Keratinocyte (primary cell): ENCODE measurements at regions not wholly inside any gene's neighbourhood (a gene's known extent, or its start where the extent isn't known, plus 50 kb on each side); places are given as distances from the start of the nearest gene placed in this dataset.

Experiments
- DNase-seq: peaks from one replicate; pipeline ENCODE4 v3.0.0-alpha.2; 2011; ENCODE audit warnings: low read depth, missing footprints, low spot score
- FAIRE-seq: peaks from 2 replicates; lab custom pipeline; 2011; peaks lifted over from hg19 to GRCh38; lab: Jason Lieb, UNC
- H2AFZ ChIP-seq: 2 replicates; pipeline ENCODE4 v1.6.0; 2012; ENCODE audit warnings: low read length, control low read depth, inconsistent platforms; ENCODE audit not compliant: control insufficient read depth
- H3K27ac ChIP-seq: 2 replicates; pipeline ENCODE4 v1.5.1; 2011; ENCODE audit warnings: low read length; ENCODE audit not compliant: control insufficient read depth, insufficient read depth
- H3K27me3 ChIP-seq: 3 replicates; pipeline ENCODE4 v1.6.0; 2011; ENCODE audit warnings: low read length; ENCODE audit not compliant: control insufficient read depth, insufficient read depth; ENCODE audit errors: extremely low read depth
- H3K36me3 ChIP-seq, 2 experiments: 2 replicates in 1 of 2; 3 replicates in 1 of 2; pipeline ENCODE4 v1.5.1; 2011; ENCODE audit warnings: low read length in 2 of 2, mild to moderate bottlenecking in 1 of 2; ENCODE audit not compliant: control insufficient read depth in 2 of 2, insufficient read depth in 2 of 2; ENCODE audit errors: extremely low read depth in 1 of 2
- H3K4me1 ChIP-seq: 3 replicates; pipeline ENCODE4 v1.5.1; 2011; ENCODE audit warnings: low read length; ENCODE audit not compliant: control insufficient read depth, insufficient read depth; ENCODE audit errors: extremely low read depth
- H3K4me2 ChIP-seq: 3 replicates; pipeline ENCODE4 v1.6.0; 2011; ENCODE audit warnings: low read depth, low read length; ENCODE audit not compliant: control insufficient read depth, insufficient read depth; ENCODE audit errors: extremely low read depth
- H3K4me3 ChIP-seq, 3 experiments: fragments of 200-600 bp in 1 of 3; sonication (generic) in 1 of 3; 2 replicates in 2 of 3; 3 replicates in 1 of 3; pipeline ENCODE4 v1.5.1; 2011 to 2016; ENCODE audit warnings: low read length in 3 of 3, mild to moderate bottlenecking in 3 of 3, control low read depth in 2 of 3, inconsistent platforms in 1 of 3, low read depth in 1 of 3, mixed read lengths in 1 of 3, mixed run types in 1 of 3, moderate library complexity in 1 of 3; ENCODE audit not compliant: control insufficient read depth in 2 of 3, insufficient read depth in 2 of 3; ENCODE audit errors: extremely low read depth in 1 of 3
- H3K79me2 ChIP-seq: 2 replicates; pipeline ENCODE4 v1.6.0; 2012; ENCODE audit warnings: low read length; ENCODE audit not compliant: control insufficient read depth, insufficient read depth
- H3K9ac ChIP-seq: 3 replicates; pipeline ENCODE4 v1.6.0; 2011; ENCODE audit warnings: low read length; ENCODE audit not compliant: control insufficient read depth, insufficient read depth; ENCODE audit errors: extremely low read depth
- H3K9me1 ChIP-seq: 3 replicates; pipeline ENCODE4 v1.6.0; 2011; ENCODE audit warnings: low read length; ENCODE audit not compliant: control insufficient read depth, insufficient read depth; ENCODE audit errors: extremely low read depth
- H3K9me3 ChIP-seq: 2 replicates; pipeline ENCODE4 v1.5.1; 2012; ENCODE audit warnings: low read depth, low read length; ENCODE audit not compliant: control insufficient read depth
- H4K20me1 ChIP-seq: 3 replicates; pipeline ENCODE4 v1.6.0; 2011; ENCODE audit warnings: low read length; ENCODE audit not compliant: control insufficient read depth, insufficient read depth; ENCODE audit errors: extremely low read depth
- CTCF ChIP-seq, 3 experiments: IDR thresholded peaks in 1 of 3; conservative IDR thresholded peaks in 1 of 3; optimal IDR thresholded peaks in 1 of 3; 2 replicates in 2 of 3; 3 replicates in 1 of 3; pipeline versions ENCODE3 to v1.5.1; 2011; ENCODE audit warnings: low read length in 3 of 3, mild to moderate bottlenecking in 3 of 3, moderate library complexity in 2 of 3, control low read depth in 1 of 3, inconsistent platforms in 1 of 3; ENCODE audit not compliant: insufficient read depth in 2 of 3; ENCODE audit errors: extremely low read depth in 1 of 3
- EZH2 ChIP-seq: IDR thresholded peaks from one replicate; pipeline ENCODE4 v1.6.1; 2012; ENCODE audit warnings: inconsistent platforms, mild to moderate bottlenecking, low read length, moderate library complexity
- dilution Hi-C: fragments of 300-500 bp; cut with MboI; formaldehyde crosslinking; loops from one replicate; pipeline ENCODE4 v1.7.0; 2020; ENCODE audit warnings: low sequenced_read_pairs; ENCODE audit not compliant: extremely low pct_ligation_motif_present

GRCh38 chr1:36657826-36658225 lies 175.1 kb upstream of the CSF3R start:
- Histone ChIP-seq H3K9ac (no peak overlapping the region), H4K20me1 (no peaks in the 10 kb centered on the region), H3K36me3 (no peaks in the 10 kb centered on the region), H3K4me2 (no peak overlapping the region), H3K27me3 (no peaks in the 10 kb centered on the region), H3K27ac (no peak overlapping the region), H2AFZ (no peak overlapping the region), H3K9me3 (no peaks in the 10 kb centered on the region), H3K9me1 (no peaks in the 10 kb centered on the region), H3K4me3 (no peak overlapping the region), H3K79me2 (no peaks in the 10 kb centered on the region), H3K4me1 (no peaks in the 10 kb centered on the region)
- TF ChIP-seq CTCF (optimal IDR thresholded peaks at IDR 0.05 in 1 of 3, IDR thresholded peaks at IDR 0.05 in 1 of 3, conservative IDR thresholded peaks at IDR 0.05 in 1 of 3; ENCODE audit: extremely low read depth in 1 of 3, insufficient read depth in 2 of 3, low read length in 3 of 3) (no peak), EZH2 (no peak)
- DNase-seq (no peak), FAIRE-seq (no peak)
- dilution Hi-C loops, result no loop called here

- Histone ChIP-seq H2AFZ (no peak overlapping the region), H4K20me1 (no peaks in the 10 kb centered on the region), H3K36me3 (no peaks in the 10 kb centered on the region), H3K4me2 (no peak overlapping the region), H3K4me3 (no peak overlapping the region), H3K27me3 (no peaks in the 10 kb centered on the region), H3K4me1 (no peaks in the 10 kb centered on the region), H3K9ac (no peak overlapping the region), H3K79me2 (no peaks in the 10 kb centered on the region), H3K9me3 (no peaks in the 10 kb centered on the region), H3K27ac (no peak overlapping the region), H3K9me1 (no peaks in the 10 kb centered on the region)
- dilution Hi-C loops, result no loop called here
- no peak for FAIRE-seq
- no peak for DNase-seq
- no peak for TF ChIP-seq CTCF (optimal IDR thresholded peaks at IDR 0.05 in 1 of 3, IDR thresholded peaks at IDR 0.05 in 1 of 3, conservative IDR thresholded peaks at IDR 0.05 in 1 of 3; ENCODE audit: extremely low read depth in 1 of 3, insufficient read depth in 2 of 3, low read length in 3 of 3)
- no peak for TF ChIP-seq EZH2
Observed at GRCh38 chr1:36656838-36657237, 174.1 kb upstream of the CSF3R start.
